ENCODE measurements at regions not wholly inside any gene's neighbourhood (a gene's known extent, or its start where the extent isn't known, plus 50 kb on each side); places are given as distances from the start of the nearest gene placed in this dataset.

GRCh38 chrX:7789200-7789599 lies 53.8 kb upstream of the VCX start:
- H3K36me3 Mint-ChIP-seq (ENCODE audit: low read depth), result peaks cover 6% of the 10 kb centered on the region

DNA sequence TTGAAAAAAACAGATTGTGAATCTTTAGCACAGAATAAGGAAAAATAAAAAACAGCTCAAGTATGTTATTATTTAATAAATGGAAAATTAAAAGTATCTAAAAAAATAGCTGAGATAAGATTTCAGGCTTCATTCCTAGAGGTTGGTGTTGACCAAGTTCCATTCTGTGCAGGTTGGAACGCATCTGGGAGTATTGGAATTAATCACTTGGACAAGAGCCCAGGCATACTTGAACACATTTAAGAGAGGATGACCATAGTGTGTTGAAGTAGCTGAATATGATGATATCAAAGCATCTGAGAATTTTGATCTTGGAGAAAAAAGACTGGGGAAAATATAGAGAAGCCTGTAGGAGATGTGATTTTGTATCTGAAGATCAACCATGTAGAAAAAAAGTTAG lies 54.6 kb upstream of the VCX start:
- Mint-ChIP-seq H3K4me1 (peaks cover 20% of the 10 kb centered on the region), H3K27ac (peak overlapping the region; percentile 89), H3K9me3 (peaks cover 31% of the 10 kb centered on the region), H3K36me3 (ENCODE audit: low read depth) (peaks cover 6% of the 10 kb centered on the region), H3K4me3 (no peak overlapping the region), H3K27me3 (ENCODE audit: low read depth, poor library complexity) (peaks cover 10% of the 10 kb centered on the region)
- no peak for DNase-seq
- TF ChIP-seq CTCF (IDR thresholded peaks at IDR 0.05), result no peak

More at GRCh38 chrX:7789200-7789599, 53.8 kb upstream of the VCX start:
- Mint-ChIP-seq H3K9me3 (peaks cover 31% of the 10 kb centered on the region), H3K4me3 (no peak overlapping the region), H3K27me3 (ENCODE audit: low read depth, poor library complexity) (peaks cover 13% of the 10 kb centered on the region), H3K4me1 (peaks cover 20% of the 10 kb centered on the region), H3K27ac (no peak overlapping the region)
- no peak for TF ChIP-seq CTCF (IDR thresholded peaks at IDR 0.05)
- no peak for DNase-seq

DNA sequence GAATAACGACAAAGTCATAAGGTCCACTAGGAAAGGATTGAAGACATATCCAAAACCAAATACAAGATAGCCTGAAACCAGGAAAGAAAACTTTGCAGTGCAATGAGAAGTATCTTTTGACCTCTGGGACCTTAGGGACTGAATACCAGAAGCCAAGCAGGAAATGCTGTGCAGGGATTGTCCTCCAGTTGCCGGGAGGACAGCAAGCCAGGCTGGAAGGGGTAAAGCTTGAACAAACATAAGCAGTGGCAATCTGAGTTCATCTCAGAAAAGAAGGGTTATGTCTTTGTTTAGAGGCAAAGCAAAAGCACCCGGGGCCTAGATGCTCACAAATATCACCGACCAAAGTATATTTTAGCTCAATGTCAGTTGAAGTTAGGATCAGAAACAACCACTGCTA lies 55.3 kb upstream of the VCX start:
- H3K36me3 Mint-ChIP-seq (ENCODE audit: low read depth), result peaks cover 6% of the 10 kb centered on the region
- no peak overlapping the region for H3K4me3 Mint-ChIP-seq

GRCh38 chrX:7784580-7784979 lies 58.4 kb upstream of the VCX start:
- Mint-ChIP-seq H3K4me1 (peaks cover 20% of the 10 kb centered on the region), H3K27me3 (ENCODE audit: low read depth, poor library complexity) (peaks cover 10% of the 10 kb centered on the region), H3K9me3 (peaks cover 16% of the 10 kb centered on the region), H3K4me3 (no peak overlapping the region), H3K36me3 (ENCODE audit: low read depth) (no peaks in the 10 kb centered on the region), H3K27ac (no peak overlapping the region)
- no peak for DNase-seq
- no peak for TF ChIP-seq CTCF (IDR thresholded peaks at IDR 0.05)

More for the DNA sequence above, 55.3 kb upstream of the VCX start:
- Mint-ChIP-seq H3K9me3 (peaks cover 31% of the 10 kb centered on the region), H3K27ac (peak overlapping the region; percentile 89), H3K4me1 (peaks cover 20% of the 10 kb centered on the region), H3K27me3 (ENCODE audit: low read depth, poor library complexity) (peaks cover 10% of the 10 kb centered on the region)
- DNase-seq, result no peak
- no peak for TF ChIP-seq CTCF (IDR thresholded peaks at IDR 0.05)

GRCh38 chrX:7779644-7780043 lies 63.3 kb upstream of the VCX start:
- Mint-ChIP-seq H3K4me1 (no peaks in the 10 kb centered on the region), H3K27ac (no peak overlapping the region), H3K9me3 (no peaks in the 10 kb centered on the region), H3K27me3 (ENCODE audit: low read depth, poor library complexity) (no peaks in the 10 kb centered on the region), H3K4me3 (no peak overlapping the region), H3K36me3 (ENCODE audit: low read depth) (no peaks in the 10 kb centered on the region)
- TF ChIP-seq CTCF (IDR thresholded peaks at IDR 0.05), result no peak
- no peak for DNase-seq

DNA sequence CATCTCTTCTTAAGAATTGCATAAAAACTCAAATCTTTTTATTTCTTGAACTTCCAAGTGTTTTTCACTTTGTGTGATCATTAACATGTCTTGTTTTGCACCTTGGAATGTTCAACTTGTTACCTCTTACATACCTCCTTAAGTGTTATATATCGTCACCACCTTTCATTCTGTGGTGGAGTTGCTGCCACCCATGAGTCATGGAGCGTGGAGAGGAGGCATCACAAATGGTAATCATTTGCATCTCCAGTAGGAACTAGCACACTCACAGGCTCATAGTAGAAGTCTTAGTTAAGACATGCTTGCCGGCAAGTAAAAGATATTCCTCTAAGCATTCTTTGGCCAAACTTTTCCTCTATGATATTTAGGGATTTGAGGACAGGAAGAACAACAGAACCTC lies 67.0 kb upstream of the VCX start:
- Mint-ChIP-seq H3K4me1 (peaks cover 13% of the 10 kb centered on the region), H3K9me3 (peaks cover 5% of the 10 kb centered on the region), H3K27me3 (ENCODE audit: low read depth, poor library complexity) (no peaks in the 10 kb centered on the region), H3K27ac (no peak overlapping the region), H3K4me3 (no peak overlapping the region), H3K36me3 (ENCODE audit: low read depth) (no peaks in the 10 kb centered on the region)
- no peak for DNase-seq
- TF ChIP-seq CTCF (IDR thresholded peaks at IDR 0.05), result no peak

Measured in nephron progenitor cell (in vitro differentiated cells).